GM21576 (cell line): ENCODE measurements at regions not wholly inside any gene's neighbourhood (a gene's known extent, or its start where the extent isn't known, plus 50 kb on each side); places are given as distances from the start of the nearest gene placed in this dataset.
"Not testable (repeated sequence)": the region's sequence is repeated elsewhere in the genome, so short reads cannot be mapped to it uniquely, and the experiment has no call there.

Experiments
- ATAC-seq: cut with Tn5 transposase; IDR thresholded peaks from one replicate; pipeline ENCODE4 v1.9.1; 2021; ENCODE audit warnings: mild to moderate bottlenecking, moderate library complexity; ENCODE audit not compliant: unreplicated experiment

- ATAC-seq = not testable (repeated sequence)
Measured at GRCh38 chr1:105470541-105470940, 1585.9 kb upstream of the PRMT6 start.

DNA sequence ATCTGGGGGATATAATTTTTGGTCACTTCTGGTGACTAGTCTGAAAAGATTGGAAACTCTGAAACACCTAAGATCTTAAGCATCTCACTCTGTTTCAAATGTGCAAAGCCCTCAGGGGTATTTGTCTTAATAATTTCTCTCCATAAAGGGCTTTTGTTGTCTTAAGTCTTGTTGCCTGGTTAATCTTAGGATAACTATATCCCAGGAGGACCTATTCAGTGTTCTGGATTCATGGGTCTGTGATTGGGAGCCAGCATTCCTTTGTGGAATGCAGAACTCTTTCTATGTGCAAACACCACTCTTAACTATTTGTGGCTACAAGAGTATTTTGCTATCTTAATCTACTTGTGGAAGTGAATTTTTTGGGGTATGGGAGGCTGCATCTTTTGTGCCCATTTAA lies 1573.0 kb upstream of the PRMT6 start:
- no peak for ATAC-seq

- ATAC-seq = no peak
Measured at GRCh38 chr1:105485207-105485606, 1571.3 kb upstream of the PRMT6 start.

GRCh38 chr1:105492921-105493320 lies 1563.6 kb upstream of the PRMT6 start:
- ATAC-seq = no peak

DNA sequence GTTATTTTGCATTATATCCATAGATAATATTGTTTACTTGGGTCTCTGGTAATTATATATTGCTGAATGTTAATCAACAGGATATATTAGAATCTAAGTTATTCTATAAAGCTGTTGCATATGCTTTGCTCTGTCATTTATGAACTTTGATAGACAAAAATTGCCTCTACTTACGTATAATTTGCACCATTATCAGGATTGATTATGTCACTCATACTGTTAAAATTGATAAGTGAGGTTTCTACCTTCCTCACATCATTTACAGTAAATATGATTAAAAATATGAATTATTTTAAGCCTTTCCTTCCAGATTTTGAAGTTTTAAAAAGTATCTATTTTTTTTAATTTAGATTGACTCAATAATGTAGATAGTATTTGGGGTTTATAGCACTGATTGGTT lies 1540.4 kb upstream of the PRMT6 start:
- no peak for ATAC-seq

DNA sequence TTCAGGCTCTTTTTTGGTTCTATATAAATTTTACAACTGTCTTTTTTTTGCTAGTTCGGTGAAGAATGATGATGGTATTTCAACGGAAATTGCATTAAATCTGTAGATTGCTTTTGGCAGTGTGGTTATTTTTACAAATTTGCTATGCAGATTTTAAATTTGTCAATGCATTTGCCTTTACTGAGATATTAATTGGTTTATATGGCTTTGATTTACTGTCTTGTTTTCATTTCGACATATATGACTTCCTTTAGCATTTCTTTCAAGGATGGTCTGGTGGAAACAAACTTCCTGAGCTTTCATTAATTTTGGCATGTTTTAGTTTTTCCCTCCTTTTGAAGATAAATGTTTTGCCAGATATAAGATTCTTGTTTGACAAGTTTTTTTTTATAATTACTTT lies 1522.5 kb upstream of the PRMT6 start:
- ATAC-seq = no peak

- no peak for ATAC-seq
Measured at GRCh38 chr1:105544475-105544874, 1512.0 kb upstream of the PRMT6 start.

DNA sequence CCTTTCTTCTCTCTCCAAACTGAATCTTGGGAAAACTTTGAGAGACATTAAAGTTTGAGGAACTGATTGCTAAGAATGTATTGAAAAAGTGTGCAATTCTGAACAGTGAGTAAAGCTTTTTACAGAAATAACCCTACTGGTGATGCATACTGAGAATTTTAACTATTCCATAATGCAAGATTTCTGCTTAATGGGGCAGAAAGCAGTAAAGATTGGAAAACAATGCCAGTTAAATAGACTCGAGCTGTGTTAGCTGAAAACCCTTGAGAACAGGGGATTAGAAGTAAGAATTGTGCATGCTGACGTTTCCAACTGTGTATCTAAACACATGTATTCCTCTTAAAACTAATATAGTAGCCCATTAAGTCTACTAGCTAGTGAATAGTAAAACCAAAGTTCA lies 1500.2 kb upstream of the PRMT6 start:
- ATAC-seq = no peak

DNA sequence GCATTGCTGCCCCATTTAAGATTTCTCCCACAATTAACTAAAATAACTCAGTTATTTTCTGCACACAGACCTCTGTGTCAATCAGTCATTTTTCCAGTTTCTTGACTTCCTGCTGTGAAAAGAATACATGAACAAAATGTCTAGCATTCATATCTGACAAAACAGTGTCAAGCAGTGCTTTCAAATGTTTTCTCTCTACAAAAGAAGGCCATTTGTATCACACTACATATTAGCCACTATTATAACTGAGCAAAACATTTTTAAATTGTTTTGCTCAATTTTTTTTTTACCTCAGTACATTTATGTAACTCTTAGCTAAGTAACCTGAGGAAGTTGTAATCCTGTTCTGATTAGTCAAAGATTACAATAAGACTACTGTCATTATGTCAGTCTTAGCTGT lies 1498.5 kb upstream of the PRMT6 start:
- ATAC-seq = no peak

DNA sequence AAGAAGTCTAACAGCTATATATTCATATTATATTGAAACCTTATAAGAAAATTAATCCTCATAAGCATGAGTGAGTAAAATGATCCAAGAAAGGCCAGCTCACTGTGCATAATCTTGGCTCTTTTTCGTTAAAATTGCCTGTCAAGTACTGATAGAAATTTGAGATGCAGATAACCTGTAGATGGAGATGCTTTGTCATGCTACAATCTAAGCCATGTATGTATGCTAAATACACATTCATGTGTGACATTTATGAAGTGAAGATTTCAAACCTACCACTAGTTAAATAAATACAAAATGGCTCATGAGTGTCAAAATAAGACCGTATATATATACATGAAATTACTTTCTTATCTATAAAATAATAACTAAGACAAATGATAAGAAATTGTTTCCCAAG lies 1491.5 kb upstream of the PRMT6 start:
- no peak for ATAC-seq

GRCh38 chr1:105585791-105586190 lies 1470.7 kb upstream of the PRMT6 start:
- no peak for ATAC-seq

DNA sequence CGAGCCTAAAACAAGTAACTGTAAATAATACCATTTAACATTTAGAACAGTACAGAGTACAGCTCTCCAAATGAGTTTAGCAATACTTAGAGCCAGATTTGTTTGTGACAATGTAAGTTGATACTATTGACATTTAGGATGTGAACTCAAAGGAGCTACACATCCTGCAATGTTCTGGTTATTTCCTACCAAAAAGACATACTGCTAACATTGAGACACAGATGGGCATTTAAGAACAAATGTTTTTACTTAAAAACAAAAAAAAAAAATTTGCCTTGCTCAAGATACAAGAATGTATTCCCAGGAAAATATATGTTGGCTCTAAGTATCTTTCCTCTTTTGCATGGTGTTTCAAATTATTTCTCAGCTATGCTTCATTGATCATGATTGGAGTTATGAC lies 1464.8 kb upstream of the PRMT6 start:
- no peak for ATAC-seq

DNA sequence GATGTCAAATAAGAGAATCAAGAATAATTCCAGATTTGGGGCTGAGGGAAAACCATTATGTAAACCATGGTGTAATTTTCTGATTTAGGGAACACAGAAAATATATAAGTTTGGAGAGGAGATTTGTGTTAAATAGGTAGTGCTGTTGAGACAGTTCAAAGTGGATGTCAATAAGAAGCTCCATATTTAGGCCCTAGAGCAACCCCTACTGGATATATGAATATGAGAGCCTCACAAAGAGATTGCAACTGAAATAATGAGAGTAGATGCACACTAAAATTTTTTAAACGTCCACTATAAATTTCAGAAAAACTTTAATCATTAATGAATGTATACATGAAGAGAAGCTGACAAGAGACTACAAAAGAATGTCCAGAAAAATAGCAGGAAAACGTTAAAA lies 1447.8 kb upstream of the PRMT6 start:
- ATAC-seq = no peak

DNA sequence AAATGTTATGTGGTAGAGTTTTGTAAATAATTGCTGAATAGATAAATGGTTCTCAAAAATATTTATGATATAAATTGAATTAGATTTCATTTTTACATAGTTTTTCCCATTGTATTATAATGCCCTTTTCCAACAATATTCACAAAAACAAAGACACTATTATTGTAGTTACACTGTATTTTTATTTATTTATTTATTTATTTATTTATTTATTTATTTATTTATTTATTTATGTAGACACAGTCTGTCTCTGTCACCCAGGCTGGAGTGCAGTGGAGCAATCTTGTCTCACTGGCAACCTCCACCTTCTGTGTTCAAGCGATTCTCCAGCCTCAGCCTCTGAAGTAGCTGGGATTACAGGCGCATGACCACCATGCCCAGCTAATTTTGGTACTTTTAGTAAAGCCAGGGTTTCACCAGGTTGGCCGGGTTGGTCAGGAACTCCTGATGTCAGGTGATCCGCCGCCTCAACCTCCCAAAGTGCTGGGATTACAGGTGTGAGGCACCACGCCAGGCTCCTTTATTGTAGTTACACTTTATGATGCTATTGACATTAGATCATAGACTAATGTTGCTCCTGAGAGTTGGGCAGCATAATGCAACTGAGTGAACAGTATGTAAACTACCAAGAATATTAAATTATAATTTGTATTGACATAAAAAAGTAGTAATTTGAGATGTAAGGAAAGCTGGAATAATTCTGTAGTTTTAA lies 1430.0 kb upstream of the PRMT6 start:
- ATAC-seq = no peak

DNA sequence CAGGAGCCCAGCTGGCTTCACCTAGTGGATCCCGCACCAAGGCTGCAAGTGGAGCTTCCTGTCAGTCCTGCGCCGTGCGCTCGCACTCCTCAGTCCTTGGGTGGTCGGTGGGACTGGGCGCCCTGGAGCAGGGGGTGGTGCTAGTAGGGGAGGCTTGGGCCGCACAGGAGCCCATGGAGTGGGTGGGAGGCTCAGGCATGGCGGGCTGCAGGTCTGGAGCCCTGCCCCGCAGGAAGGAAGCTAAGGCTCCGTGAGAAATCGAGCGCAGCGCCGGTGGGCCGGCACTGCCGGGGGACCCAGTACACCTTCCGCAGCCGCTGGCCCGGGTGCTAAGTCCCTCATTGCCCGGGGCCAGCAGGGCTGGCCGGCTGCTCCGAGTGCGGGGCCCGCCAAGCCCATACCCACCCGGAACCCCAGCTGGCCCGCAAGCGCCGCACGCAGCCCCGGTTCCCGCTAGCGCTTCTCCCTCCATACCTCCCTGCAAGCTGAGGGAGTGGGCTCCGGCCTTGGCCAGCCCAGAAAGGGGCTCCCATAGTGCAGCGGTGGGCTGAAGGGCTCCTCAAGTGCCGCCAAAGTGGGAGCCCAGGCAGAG lies 1425.2 kb upstream of the PRMT6 start:
- not testable (repeated sequence) for ATAC-seq

DNA sequence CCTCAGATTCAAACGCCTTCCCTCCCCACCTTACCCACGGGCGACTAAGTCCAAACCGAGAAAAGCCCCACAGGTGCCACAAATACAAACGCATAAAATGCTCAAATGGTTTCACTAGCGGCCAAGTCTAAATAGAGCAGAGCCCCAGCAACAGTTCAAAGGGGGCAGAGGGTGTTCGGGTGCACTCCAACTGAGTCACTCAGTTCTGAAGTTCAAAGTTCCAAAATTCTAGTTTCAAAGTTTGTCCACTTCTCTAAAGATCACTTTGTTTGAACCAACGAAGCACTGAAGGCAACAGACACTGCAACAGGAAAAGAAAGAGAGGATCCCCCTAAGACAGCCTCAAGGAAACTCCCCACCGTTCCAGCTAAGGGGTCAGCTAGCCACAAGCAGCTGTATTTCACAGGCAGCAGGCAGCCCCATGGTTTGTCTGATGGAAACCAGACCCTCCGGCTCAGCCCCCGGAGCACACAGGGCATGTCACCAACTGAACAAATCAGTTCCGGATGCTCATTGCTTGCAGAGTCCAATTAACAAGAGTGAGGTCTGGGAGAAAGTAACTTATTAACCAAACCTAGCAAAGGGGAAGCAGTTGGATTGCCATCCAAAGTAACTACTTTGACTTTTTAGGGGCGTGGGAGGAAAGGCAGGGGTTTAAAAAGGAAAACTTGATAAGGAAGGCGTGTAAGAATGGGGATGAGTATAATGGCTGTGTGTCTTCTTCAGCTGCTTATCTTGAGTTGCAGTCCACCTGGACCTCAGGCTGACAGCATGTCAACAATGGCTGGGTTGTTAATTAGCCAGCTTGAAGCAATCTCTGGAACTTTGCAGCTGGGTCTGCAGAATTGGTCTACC lies 1423.9 kb upstream of the PRMT6 start:
- ATAC-seq = no peak

DNA sequence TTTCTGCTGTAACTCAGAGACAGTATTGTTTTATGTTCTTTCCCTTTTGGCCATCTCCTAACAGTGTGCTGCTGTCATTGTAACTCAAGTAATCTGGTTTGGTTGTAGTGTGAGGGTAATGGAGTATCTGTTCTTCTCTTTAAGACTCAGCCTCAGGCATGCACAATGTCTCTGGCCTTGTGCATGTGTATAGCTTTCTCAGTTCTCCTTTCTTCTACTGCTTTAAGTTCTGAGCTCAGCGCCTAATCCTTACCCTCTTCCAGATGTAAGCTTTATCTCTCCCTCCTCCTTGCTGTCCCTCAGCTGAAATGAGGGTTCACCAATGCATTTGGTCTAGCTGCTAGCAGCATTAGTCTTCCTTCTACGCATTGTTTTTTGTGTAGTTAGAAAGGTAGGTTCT lies 1420.4 kb upstream of the PRMT6 start:
- no peak for ATAC-seq

DNA sequence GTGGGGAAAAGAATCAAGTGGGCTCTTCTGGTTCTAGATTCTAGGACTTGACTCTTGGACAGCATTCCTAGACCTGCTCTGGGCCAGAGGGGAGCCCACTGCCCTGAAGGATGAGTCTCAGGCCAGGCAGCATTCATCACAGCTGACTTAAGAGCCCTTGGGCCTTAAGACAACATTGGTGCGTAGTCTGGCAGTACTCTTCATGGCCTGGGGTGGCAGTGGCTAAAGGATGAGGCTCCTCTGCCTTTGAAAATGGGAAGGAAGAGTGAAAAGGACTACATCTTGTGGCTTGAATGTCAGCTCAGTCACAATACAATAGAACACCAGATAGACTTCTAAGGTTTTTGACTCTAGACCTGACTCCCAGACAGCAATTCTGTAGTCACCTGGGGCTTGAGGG lies 1415.1 kb upstream of the PRMT6 start:
- ATAC-seq = no peak

GRCh38 chr1:105652109-105652508 lies 1404.4 kb upstream of the PRMT6 start:
- no peak for ATAC-seq

DNA sequence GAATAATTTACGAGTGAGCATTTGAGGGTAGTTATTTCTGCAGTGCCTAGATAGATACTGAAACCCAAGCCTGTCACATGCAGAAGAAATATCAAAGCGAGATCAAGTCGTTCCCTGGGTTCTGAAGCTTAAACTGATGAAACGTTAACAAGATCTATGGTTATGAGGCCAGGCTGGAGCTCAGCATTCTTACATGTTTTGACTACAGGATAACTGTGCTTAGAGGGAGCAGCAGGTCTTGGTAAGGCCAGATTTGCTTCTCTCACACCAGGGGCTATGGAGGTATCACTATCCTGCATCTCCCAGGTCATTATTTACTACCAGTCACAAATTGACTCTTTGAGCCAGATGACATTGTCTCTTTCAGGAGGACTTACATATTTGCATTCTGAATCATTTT lies 1401.4 kb upstream of the PRMT6 start:
- ATAC-seq = no peak

DNA sequence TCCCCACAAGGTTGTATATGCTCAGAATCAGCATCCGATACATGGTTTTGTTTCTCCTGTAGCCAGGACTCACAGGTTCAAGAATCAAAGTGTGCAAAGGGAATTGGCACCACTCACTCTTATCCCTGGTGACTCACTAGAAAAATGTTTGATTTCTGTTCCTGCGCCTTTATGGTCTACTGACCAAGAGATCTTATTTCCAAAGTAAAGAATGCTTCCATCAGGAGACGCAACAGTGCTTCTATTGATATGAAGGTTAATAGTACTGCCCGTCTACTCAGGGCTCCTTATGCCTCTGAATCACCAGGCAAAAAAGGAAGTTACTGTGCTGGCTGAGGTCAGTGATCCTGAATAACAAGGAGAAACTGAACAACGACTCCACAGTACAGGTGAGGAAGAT lies 1392.0 kb upstream of the PRMT6 start:
- ATAC-seq = no peak

GRCh38 chr1:105678334-105678733 lies 1378.1 kb upstream of the PRMT6 start:
- ATAC-seq = no peak
